DMS114 treated with DMSO at 0.1 percent for 48 hours (cell line): ENCODE measurements at regions not wholly inside any gene's neighbourhood (a gene's known extent, or its start where the extent isn't known, plus 50 kb on each side); places are given as distances from the start of the nearest gene placed in this dataset.
A peak's percentile ranks its signal among the peaks of the same experiment; 100 is the strongest.

Source experiments
- DNase-seq: peaks from one replicate; lab custom pipeline; 2025; ENCODE audit not compliant: unreplicated experiment; lab: John Stamatoyannopoulos, UW

DNA sequence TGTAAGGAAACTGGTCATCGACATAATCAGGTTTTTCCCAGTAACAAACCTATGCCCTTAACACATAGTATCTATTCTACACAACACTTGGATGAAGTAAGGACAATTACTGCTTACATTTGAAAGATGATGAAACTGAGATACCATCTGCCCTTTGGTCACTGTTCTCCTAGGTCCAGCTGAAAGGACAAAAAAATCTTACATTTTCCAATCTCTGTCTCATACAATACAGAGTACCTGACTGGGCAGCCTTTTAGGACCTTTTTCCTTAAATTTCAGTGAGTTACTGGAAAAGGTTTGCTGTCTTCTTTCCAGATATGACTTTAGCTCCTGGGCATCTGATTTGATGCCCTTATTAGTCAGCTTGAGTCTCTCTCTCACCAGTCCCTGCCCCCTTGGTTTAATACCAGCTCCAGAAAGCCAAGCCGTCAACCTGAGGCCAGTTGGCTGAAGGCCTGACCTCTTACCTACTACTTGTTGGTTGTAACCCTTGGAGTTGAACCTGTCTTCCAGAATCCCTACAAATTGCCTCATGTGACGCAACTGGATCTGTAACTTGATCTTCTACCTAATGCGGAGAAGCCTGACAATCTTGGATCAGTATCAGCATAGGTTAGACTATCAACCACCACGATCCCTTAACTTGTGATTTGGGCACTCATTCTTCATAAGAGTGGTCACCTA, 355.3 kb upstream of the ZNF385D start:
- DNase-seq, result no peak

DNA sequence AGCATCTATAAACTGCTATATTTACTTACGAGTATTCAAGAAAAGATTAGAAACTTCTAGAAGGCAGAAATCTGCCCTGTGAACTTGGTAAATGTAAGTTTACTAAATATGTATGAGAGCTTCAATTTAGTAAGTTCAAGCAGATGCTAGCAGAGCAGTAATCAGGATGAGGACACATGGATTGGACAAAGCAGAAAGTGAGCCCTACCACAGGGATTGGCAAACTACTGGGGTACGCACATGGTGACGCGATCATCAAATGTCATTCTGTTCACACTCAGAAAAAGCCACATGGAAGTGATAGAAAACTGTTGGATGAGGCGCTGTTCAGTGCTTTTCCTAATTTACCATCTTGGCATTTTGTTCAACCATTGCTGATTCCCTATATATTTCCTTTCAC, 360.2 kb upstream of the ZNF385D start:
- DNase-seq, result no peak

DNA sequence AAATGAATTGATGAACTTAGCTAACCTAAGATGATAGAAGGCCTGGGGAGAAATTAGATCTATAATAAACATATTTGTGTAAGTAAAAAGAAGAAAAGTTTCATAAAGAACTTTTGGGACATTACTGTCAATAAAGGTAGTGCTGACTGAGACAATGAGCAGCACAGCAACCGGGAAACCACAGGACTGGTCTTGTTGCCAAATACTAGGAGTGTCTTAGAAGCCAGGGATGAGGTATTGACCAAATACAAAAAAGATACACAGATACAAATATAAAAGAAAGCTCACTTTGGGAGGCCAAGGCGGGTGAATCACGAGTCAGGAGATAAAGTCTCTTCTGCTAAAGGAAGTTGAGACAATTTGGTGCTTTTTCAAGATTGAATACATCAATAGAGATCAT, 362.4 kb upstream of the ZNF385D start:
- no peak for DNase-seq

DNA sequence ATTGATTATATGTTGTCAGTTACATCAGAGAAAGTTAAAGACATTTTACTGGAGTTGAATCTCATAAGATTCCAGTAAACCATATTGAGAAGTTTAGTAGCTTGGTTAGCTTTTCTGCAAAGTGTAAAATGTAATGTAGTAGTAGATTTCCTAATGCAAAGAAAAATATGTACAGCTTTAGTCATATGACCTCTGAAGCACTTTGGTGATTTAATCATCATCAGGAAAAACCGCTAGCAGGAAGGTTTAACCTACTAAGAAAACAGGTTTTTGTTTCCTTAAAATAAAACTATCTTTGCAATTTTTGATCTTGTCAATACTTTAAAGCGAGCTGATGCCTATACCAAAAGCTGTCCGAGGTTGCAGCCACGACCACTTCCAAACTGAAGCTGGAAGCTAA, 364.6 kb upstream of the ZNF385D start:
- no peak for DNase-seq

DNA sequence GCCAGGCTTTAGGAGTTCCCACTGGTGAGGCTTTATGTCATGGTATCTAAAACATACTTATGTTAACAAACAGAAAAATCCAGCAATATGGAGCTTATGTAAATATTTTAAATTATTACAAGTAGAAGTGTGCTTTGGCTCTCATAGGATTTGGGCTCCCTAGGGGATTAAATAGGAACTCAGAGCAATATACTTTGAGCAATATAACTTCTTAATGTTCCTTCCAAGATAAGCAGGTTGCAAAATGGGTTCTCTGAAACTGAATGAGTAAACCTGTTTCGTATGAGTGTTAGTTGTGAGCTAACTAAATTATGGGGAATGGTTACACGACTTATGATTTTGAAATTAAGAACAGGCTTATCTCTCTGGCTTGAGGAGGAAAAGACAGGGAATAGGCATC, 366.1 kb upstream of the ZNF385D start:
- DNase-seq, result no peak

DNA sequence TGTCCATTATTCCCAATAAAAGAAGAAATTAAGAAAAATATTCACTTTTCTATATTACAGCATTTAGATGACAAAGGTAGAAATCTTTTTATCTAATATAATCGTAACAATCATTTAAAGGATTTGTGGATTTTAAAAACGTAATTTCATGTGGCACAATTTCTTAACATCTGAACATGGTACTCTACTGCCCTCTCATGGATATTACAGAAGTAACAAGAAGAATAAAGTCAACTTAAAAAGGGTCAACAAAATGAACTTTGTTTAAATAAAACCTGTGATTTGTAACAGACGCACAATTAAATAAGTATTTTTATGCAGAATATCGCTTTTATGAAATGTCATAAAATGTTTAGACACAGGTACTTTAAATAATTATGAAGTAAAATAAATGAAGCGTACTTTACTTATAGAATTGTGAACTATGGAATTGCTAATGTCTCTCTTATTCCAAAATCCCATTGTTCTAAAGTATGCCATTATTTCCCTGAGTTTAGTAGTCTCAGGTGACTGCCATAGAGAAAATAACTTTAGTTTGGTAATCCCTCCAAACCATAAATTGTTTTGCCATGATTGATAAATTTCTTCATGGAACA, 366.8 kb upstream of the ZNF385D start:
- DNase-seq, result peak; percentile 22

DNA sequence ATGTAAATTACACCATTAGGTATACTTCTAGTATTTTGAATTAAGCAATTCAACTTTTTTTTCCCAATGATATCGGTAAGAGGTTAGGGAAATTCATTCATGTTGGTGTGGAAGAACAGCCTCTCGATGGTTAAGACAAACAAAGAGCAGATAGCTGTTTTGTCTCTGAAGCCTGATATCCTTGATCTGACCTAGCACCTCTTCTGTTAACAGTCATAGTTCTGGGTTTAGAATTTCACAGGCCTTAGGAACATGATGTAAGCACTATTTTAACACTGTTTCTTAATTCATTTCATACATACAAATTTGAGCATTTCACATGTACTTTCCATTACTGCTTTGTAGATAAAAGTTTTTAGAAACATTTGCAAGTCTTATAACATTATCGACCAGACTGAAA, 367.5 kb upstream of the ZNF385D start:
- no peak for DNase-seq

DNA sequence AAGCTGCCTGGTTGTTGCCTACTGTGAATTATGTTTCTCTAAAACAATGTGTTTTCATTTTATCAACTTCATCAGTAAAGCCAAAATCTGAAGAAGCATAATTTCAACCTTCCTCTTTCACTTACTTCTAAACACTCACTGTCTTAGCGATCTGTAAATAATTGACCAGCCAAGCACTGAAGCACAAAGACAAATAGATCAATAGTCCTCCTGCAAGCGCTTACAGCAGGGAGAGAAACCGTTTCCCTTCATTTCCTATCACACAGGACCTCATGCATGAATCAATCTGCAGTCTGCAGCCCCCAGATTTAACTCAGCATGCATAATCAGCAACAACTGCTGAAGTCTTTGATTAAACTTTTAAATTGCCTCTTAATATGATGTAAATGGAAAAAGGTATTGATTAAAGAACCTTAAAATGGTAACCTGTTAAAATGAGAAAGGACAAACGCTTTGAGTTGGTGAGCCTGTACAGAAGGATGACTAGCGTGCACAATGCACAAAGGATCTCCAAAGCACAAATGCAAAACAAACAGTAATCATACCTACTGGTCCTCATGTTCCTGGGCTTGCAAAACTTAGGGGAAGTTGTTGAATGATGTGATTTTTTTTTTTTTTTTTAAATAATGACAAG, 370.2 kb upstream of the ZNF385D start:
- no peak for DNase-seq

DNA sequence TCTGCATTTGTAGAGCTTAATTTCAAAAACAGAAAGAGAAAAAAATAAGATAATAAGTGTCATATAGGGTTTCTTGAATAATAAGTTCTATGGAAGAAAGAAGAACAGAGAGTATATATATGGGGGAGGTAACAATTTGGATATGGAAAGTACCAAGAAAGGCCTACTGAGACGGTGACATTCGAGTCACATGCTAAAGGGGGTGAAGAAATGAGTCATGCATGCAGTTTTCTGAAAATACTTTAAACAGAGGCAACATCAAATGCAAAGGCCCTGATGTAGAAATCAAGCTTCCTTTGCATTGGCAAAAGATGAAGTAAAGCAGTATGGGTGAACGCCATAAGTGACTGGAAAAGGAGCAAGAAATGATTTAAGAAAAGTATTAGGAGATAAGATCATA, 371.6 kb upstream of the ZNF385D start:
- DNase-seq, result no peak

DNA sequence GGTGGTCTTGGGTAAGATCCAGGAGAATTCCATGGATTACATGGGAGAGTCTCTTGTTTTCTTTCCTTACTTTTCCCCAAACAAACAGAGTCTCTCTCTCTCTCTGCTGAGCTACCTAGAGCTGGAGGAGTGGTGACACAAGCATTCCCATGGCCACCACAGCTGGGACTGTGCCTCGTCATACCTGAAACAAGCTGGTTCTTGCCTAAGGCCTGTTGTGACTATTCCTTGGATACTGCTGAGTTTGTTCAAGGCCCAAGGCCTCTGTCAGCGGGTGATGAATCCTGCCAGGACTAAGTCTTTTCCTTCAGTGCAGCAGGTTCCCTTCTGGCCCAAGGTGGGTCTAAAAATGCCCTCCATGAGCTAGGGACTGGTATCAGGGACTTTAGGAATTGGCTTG, 378.1 kb upstream of the ZNF385D start:
- DNase-seq, result no peak

DNA sequence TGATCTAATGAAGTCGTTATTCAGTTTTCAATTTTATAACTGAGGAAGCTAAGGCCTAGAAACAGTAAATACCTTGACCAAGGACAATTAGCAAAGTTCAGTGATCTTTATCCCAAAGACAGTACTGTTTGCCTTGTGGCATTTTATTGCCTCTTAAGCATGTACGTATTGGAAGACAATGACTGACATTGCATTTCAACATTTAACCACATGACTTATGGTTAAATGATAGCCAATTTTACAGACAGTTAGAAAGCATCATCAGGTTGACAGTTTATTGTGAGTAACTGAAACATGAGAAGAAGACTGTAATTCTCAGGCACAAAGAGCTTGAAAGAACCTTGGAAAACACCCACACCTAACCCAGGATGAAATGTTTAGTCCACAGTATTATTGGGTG, 390.8 kb upstream of the ZNF385D start:
- DNase-seq, result no peak

DNA sequence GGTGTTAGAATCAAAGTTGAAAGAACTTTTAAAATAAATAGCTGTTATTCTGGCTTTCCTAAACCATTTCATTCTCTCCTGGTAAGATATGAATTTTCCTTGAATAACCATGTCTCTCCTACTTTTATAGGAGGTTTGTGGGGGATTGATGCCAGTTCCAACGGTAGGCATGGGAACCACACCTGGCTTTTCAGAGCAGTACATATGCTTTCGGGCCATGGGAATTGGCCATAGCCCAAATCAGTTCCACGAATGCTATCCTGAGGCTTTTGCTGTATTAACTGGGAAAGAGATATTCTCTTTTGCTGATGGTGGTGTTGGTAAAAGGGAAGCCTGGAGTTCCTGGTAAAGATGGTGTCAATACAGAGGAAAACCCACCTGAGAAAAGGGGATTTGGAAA, 396.2 kb upstream of the ZNF385D start:
- no peak for DNase-seq

DNA sequence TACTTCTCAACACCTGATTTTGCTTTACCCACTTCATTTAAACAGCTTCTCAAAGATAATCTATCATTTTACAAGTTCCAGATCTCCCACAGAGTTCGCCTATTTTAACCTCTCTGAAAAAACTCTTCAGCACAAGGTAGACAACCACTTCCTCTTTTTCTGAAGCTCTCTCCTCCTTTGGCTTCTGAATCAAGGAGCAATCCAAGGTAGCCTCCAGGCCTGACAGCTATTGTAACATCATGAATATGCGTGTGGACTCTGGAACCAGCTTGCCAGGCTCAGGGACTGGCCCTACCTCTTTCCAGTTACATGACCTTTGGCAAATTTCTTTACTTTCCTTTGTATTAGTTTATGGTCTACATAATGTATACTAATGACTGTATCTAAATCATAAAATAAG, 405.9 kb upstream of the ZNF385D start:
- DNase-seq, result no peak

DNA sequence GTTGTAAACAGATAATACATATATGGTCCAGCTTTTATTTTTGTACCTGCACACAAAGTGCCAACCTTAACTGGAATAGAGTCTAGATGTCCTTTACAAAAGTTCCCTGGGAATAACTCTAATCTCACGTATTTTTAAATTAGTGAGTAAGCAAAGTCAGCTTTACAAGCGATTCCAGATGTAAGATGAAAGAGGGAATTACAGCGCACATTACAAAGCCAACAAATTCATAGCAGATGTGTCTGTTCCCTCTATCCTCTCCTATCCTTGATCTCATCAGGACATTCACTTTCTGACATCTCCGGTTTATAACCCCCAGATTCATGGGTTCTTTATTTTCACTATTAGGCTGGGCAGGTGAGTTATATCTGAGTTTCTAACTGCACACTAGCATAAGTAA, 406.8 kb upstream of the ZNF385D start:
- no peak for DNase-seq

DNA sequence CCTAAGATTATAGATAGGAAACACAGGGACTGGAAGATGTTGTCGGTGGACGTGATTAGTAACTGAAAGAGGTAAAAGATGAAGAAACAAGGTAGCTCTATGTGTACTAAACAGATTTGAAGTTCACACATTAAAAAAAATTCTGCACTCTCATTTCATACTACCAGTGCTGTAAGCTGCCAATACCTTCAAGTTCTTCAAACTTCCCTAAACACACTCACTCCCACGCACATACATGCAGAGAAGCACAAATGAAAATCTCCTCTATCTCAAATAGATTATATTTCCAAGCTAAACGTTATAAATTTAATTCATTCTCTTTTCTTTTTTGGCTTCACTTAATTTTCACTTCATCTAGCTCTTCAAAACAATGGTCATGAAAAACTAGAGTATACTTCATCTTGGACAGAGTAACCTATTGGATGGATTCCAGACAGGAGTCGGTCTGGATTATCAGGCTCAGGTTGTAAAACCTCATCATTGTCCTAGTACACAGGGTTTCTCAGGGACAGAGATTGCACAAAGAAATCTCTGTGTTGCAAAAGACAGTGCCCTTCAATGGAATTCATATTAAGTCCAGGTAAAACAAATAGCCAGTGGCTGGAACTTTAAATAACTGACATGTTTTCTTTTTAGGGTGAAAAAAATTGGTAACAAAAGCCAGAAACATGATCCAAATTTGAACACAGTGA, 408.1 kb upstream of the ZNF385D start:
- no peak for DNase-seq

DNA sequence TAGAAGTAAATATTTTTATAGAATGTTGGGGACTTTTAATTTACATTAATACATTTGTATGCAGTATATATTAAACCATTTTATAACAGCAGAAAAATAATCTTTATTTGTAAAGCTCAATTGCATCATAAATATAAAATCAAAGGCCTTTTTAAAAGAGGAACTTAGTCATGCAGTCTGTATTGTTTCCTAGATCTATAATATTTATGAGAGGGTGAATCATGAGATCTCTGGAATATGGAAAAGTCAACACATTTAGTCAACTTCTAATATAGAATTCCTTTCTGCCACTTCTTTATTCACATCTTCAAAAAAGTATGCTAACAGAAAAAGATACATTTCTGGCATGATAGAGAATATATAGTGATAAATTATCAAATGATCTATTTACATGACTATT, 410.3 kb upstream of the ZNF385D start:
- no peak for DNase-seq

DNA sequence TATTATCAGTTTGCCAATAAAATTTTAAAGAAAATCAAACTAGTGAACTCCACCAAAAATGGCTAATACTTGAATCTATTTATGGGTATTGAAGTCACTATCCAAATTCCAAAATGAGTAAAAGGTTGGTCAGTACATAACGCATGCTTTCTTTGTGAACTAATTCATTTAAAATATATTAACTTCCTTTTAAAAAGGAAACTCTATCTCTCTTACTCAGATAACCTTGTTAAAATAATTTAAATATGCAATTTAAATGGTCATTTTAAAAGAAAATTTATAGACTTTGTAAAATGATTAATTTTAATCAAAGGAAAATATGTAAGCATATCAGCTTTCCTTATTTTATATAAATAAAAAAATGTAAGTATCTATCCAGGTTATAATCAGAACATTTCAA, 419.4 kb upstream of the ZNF385D start:
- DNase-seq, result no peak

DNA sequence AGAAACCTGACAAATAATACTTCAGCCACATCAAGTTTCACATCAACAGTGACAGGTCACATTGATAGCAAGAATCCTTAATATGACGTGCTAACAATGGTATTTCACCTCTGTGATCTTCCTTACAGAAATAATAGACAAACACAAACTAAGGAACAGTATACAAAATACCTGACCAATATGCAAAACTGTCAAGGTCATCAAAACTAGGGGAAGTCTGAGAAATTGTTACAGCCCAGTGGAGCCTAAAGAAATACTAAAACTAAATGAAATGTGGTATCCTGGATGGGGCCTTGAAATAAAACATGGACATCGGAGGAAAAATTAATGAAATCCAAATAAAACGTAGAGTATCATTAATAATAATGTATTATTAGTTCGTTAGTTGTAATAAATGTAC, 422.0 kb upstream of the ZNF385D start:
- no peak for DNase-seq

DNA sequence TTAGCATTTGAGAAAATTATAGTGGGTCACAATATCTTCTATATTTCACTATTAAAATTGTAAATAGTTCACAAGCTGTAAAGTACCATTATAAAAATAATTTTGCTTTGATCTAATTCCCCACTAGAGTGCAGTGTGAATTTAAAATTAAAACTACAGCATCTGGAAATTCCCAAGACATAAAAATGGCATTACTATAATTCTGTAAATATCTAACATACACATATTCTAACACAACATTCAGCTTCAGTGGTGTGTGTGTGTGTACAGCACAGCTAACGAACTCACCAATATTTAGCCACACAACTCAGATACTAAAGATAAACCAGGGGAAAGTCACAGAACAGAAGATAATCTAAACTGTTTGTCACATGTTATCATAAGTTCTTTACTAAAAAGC, 424.9 kb upstream of the ZNF385D start:
- DNase-seq, result no peak

DNA sequence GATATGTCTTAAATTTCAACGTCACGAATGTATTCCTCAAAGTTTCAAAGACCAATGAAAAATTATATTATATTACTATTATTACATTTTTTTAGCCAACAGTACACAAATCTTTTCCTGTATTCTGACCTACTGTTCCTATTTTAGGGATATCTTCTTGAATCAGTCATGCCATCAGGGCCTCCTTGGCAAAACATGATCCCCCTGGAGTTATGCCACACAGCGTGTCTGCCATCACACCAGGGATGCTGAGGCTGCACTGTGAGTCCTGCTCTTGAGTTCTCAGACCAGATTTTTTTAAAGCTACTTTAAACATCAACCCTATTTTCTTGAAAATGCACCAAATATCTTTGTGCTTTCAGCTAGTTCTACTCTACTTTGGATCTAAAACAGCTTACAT, 425.9 kb upstream of the ZNF385D start:
- no peak for DNase-seq

DNA sequence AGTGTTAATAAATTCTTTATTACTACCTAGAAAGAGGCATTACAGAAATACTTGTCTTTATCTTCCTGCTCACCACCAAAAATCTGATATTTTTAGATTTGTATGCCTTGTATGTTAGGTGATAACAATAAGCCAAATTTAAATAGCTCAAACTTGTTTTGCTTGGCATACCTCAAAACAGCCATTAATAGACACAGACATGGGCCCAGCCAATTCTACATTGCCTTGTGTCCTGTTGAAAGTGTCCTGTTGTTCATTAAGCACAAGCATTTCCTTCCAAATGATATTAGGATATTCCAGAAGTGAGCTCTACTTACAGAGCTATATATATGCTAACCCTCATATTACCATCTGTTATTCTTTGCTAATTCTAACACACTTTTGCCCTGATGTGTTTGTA, 438.6 kb upstream of the ZNF385D start:
- no peak for DNase-seq

DNA sequence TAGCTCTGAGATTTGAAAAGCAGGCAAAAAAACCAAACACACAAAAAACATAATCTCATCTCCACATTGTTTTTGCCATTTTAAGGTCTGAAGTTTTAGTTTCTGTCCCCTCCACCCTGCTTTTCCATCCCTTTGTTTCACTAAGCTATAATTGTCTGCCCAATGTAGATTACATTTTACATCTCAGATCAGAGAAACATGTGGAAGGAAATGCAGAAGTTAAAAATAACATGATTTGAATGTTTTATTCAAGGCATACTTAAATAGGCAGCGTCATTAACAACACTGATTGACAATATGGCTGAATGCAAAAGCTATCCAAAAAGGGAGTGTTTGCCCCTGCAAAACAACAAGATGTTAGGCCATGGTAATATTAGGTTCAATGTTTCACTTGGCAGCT, 448.1 kb upstream of the ZNF385D start:
- no peak for DNase-seq
